H9 (cell line): ENCODE measurements at regions not wholly inside any gene's neighbourhood (a gene's known extent, or its start where the extent isn't known, plus 50 kb on each side); places are given as distances from the start of the nearest gene placed in this dataset.

Experiments used
- DNase-seq: peaks from one replicate; pipeline ENCODE4 v3.0.0-alpha.2; 2017
- H2AFZ ChIP-seq: one replicate; pipeline ENCODE4 v1.6.1; 2013; ENCODE audit warnings: mild to moderate bottlenecking, low read length, control low read depth, moderate library complexity
- H2AK5ac ChIP-seq: 2 replicates; pipeline ENCODE4 v1.6.1; 2013; ENCODE audit warnings: low read length, control low read depth, mixed read lengths; ENCODE audit not compliant: insufficient read length
- H2BK120ac ChIP-seq: one replicate; pipeline ENCODE4 v1.6.1; 2013; ENCODE audit warnings: low read depth, mild to moderate bottlenecking, low read length, control low read depth, inconsistent platforms; ENCODE audit not compliant: poor library complexity, severe bottlenecking
- H2BK12ac ChIP-seq: 2 replicates; pipeline ENCODE4 v1.6.1; 2013; ENCODE audit warnings: low read length, control low read depth, mixed read lengths, low read depth; ENCODE audit not compliant: insufficient read length
- H2BK15ac ChIP-seq: 2 replicates; pipeline ENCODE4 v1.6.1; 2013; ENCODE audit warnings: low read depth, low read length, control low read depth
- H2BK20ac ChIP-seq: one replicate; pipeline ENCODE4 v1.6.1; 2013; ENCODE audit warnings: low read depth, mild to moderate bottlenecking, low read length, control low read depth, inconsistent platforms; ENCODE audit not compliant: poor library complexity, severe bottlenecking
- H2BK5ac ChIP-seq: 2 replicates; pipeline ENCODE4 v1.6.1; 2013; ENCODE audit warnings: low read length, control low read depth, mixed read lengths; ENCODE audit not compliant: insufficient read length
- H3K14ac ChIP-seq: 2 replicates; pipeline ENCODE4 v1.6.1; 2013; ENCODE audit warnings: low read length, control low read depth; ENCODE audit not compliant: insufficient read depth
- H3K18ac ChIP-seq: 2 replicates; pipeline ENCODE4 v1.6.1; 2013; ENCODE audit warnings: low read depth, mild to moderate bottlenecking, mixed read lengths, low read length, control low read depth; ENCODE audit not compliant: insufficient read length
- H3K23ac ChIP-seq: 2 replicates; pipeline ENCODE4 v1.6.1; 2013; ENCODE audit warnings: low read length, control low read depth, mixed read lengths, low read depth; ENCODE audit not compliant: insufficient read length
- H3K23me2 ChIP-seq: 2 replicates; pipeline ENCODE4 v1.6.1; 2013; ENCODE audit warnings: low read depth, mild to moderate bottlenecking, mixed read lengths, low read length, control low read depth; ENCODE audit not compliant: insufficient read length, poor library complexity, severe bottlenecking
- H3K27ac ChIP-seq: 2 replicates; pipeline ENCODE4 v1.5.1; 2013; ENCODE audit warnings: low read length, control low read depth, mixed read lengths, low read depth; ENCODE audit not compliant: insufficient read length
- H3K27me3 ChIP-seq: 2 replicates; pipeline ENCODE4 v1.6.1; 2013; ENCODE audit warnings: low read length, control low read depth, inconsistent platforms; ENCODE audit not compliant: insufficient read depth
- H3K4ac ChIP-seq: 2 replicates; pipeline ENCODE4 v1.6.1; 2013; ENCODE audit warnings: low read depth, mild to moderate bottlenecking, control low read depth, inconsistent platforms, low read length, moderate library complexity
- H3K4me1 ChIP-seq: 2 replicates; pipeline ENCODE4 v1.6.1; 2013; ENCODE audit warnings: low read length, control low read depth, inconsistent platforms; ENCODE audit not compliant: insufficient read depth
- H3K4me2 ChIP-seq: 2 replicates; pipeline ENCODE4 v1.6.1; 2013; ENCODE audit warnings: low read length, control low read depth, mixed read lengths; ENCODE audit not compliant: insufficient read length, insufficient read depth
- H3K56ac ChIP-seq: 2 replicates; pipeline ENCODE4 v1.6.1; 2013; ENCODE audit warnings: low read depth, mild to moderate bottlenecking, mixed read lengths, low read length, control low read depth; ENCODE audit not compliant: insufficient read length
- H3K79me1 ChIP-seq: 2 replicates; pipeline ENCODE4 v1.6.1; 2013; ENCODE audit warnings: low read depth, mild to moderate bottlenecking, moderate library complexity, low read length, control low read depth, inconsistent platforms; ENCODE audit not compliant: insufficient read depth, poor library complexity, severe bottlenecking
- H3K79me2 ChIP-seq: 2 replicates; pipeline ENCODE4 v1.6.1; 2013; ENCODE audit warnings: low read length, control low read depth, inconsistent platforms; ENCODE audit not compliant: insufficient read depth
- H3K9ac ChIP-seq: 2 replicates; pipeline ENCODE4 v1.6.1; 2013; ENCODE audit warnings: low read length, control low read depth, mixed read lengths; ENCODE audit not compliant: insufficient read length; ENCODE audit errors: extremely low read depth
- H3K9me3 ChIP-seq: one replicate; pipeline ENCODE4 v1.6.1; 2013; ENCODE audit warnings: low read depth, low read length, inconsistent platforms; ENCODE audit not compliant: control insufficient read depth
- H3T11ph ChIP-seq: one replicate; pipeline ENCODE4 v1.6.1; 2013; ENCODE audit warnings: mild to moderate bottlenecking, low read length, control low read depth, inconsistent platforms
- H4K20me1 ChIP-seq: one replicate; pipeline ENCODE4 v1.6.1; 2013; ENCODE audit not compliant: control insufficient read depth, insufficient read length, insufficient read depth
- H4K5ac ChIP-seq: 2 replicates; pipeline ENCODE4 v1.6.1; 2013; ENCODE audit warnings: low read depth, mild to moderate bottlenecking, mixed read lengths, low read length, control low read depth; ENCODE audit not compliant: insufficient read length
- H4K8ac ChIP-seq: replicated peaks from 2 replicates; pipeline ENCODE4 v1.6.1; 2013; ENCODE audit warnings: low read length, control low read depth, mixed read lengths, low read depth; ENCODE audit not compliant: insufficient read length
- H4K91ac ChIP-seq: 2 replicates; pipeline ENCODE4 v1.6.1; 2013; ENCODE audit warnings: low read depth, mild to moderate bottlenecking, moderate library complexity, mixed read lengths, low read length, control low read depth; ENCODE audit not compliant: insufficient read length
- H3K27ac Mint-ChIP-seq, 3 experiments: 2 replicates in 2 of 3; 3 replicates in 1 of 3; pipeline ENCODE4 v1.8.0; 2020 to 2021; ENCODE audit warnings: mixed read lengths in 3 of 3, mild to moderate bottlenecking in 1 of 3, moderate library complexity in 1 of 3
- H3K27me3 Mint-ChIP-seq: 2 replicates; pipeline ENCODE4 v1.8.0; 2021; ENCODE audit warnings: low read depth, mild to moderate bottlenecking, moderate library complexity, mixed read lengths
- H3K36me3 Mint-ChIP-seq, 3 experiments: 2 replicates in 2 of 3; 3 replicates in 1 of 3; pipeline ENCODE4 v1.8.0; 2020 to 2021; ENCODE audit warnings: low read depth in 3 of 3, mixed read lengths in 3 of 3; ENCODE audit not compliant: insufficient read depth in 1 of 3
- H3K4me1 Mint-ChIP-seq, 2 experiments: 2 replicates each; pipeline ENCODE4 v1.8.0; 2020; ENCODE audit warnings: mixed read lengths in 2 of 2
- H3K4me3 Mint-ChIP-seq, 2 experiments: 2 replicates in 1 of 2; 3 replicates in 1 of 2; pipeline ENCODE4 v1.8.0; 2020 to 2021; ENCODE audit warnings: mild to moderate bottlenecking in 2 of 2, mixed read lengths in 2 of 2, moderate library complexity in 1 of 2
- H3K9me3 Mint-ChIP-seq, 2 experiments: 2 replicates in 1 of 2; 3 replicates in 1 of 2; pipeline ENCODE4 v1.8.0; 2020; ENCODE audit warnings: mild to moderate bottlenecking in 2 of 2, mixed read lengths in 2 of 2, moderate library complexity in 1 of 2
- CTCF ChIP-seq: fragments of 200-600 bp; sonication (generic); conservative IDR thresholded peaks from 3 replicates; pipeline ENCODE4 v1.8.0; 2021; ENCODE audit warnings: antibody characterized with exemption, mild to moderate bottlenecking

GRCh38 chr3:6467186-6467585 is 393.7 kb upstream of the GRM7 start:
- H3K79me1 ChIP-seq: no peaks in the 10 kb centered on the region
- H3K23ac ChIP-seq: no peak overlapping the region
- no peak overlapping the region for H2BK15ac ChIP-seq
- no peak overlapping the region for H2BK120ac ChIP-seq
- H4K5ac ChIP-seq: no peak overlapping the region
- no peak overlapping the region for H3K18ac ChIP-seq
- no peak overlapping the region for H4K91ac ChIP-seq
- no peaks in the 10 kb centered on the region for H3K23me2 ChIP-seq
- H2AFZ ChIP-seq: no peak overlapping the region
- DNase-seq: no peak
- H3K27me3 ChIP-seq: no peaks in the 10 kb centered on the region
- H3K4me2 ChIP-seq: no peak overlapping the region
- no peak overlapping the region for H2BK20ac ChIP-seq
- Mint-ChIP-seq H3K4me1 (no peaks in the 10 kb centered on the region), H3K27ac (no peak overlapping the region; a peak in 1 of 7 replicates), H3K27me3 (no peaks in the 10 kb centered on the region; the same call in 1 of the 2 replicates), H3K36me3 (no peaks in the 10 kb centered on the region), H3K9me3 (no peaks in the 10 kb centered on the region), H3K4me3 (no peak overlapping the region)
- no peak overlapping the region for H3K27ac ChIP-seq
- no peak overlapping the region for H2BK5ac ChIP-seq
- H3K9me3 ChIP-seq: no peaks in the 10 kb centered on the region
- no peak overlapping the region for H3T11ph ChIP-seq
- no peak overlapping the region for H4K8ac ChIP-seq
- H3K9ac ChIP-seq: no peak overlapping the region
- no peak overlapping the region for H2AK5ac ChIP-seq
- H2BK12ac ChIP-seq: no peak overlapping the region
- no peaks in the 10 kb centered on the region for H3K79me2 ChIP-seq
- no peak for TF ChIP-seq CTCF
- H3K4ac ChIP-seq: no peak overlapping the region
- no peaks in the 10 kb centered on the region for H4K20me1 ChIP-seq
- no peak overlapping the region for H3K56ac ChIP-seq
- no peak overlapping the region for H3K14ac ChIP-seq
- no peaks in the 10 kb centered on the region for H3K4me1 ChIP-seq
